Adrenal gland (tissue), 9 donors: ENCODE measurements at regions not wholly inside any gene's neighbourhood (a gene's known extent, or its start where the extent isn't known, plus 50 kb on each side); places are given as distances from the start of the nearest gene placed in this dataset.

ENCODE experiments used
- DNase-seq, 7 donors: peaks; one replicate each; pipeline ENCODE4 v3.0.0-alpha.2; 2019 to 2020
- H3K27ac ChIP-seq, 5 donors: fragments of 200-600 bp; sonication (generic) in 4 of 5; 1 replicate in 3 of 5; 2 replicates in 2 of 5; pipeline versions ENCODE4 v1.5.1 to v1.8.0; 2016 to 2020; ENCODE audit warnings: mild to moderate bottlenecking in 1 of 5
- H3K27me3 ChIP-seq: fragments of 200-600 bp; 2 replicates; pipeline ENCODE4 v1.8.0; 2021
- H3K36me3 ChIP-seq, 2 donors: fragments of 200-600 bp; replicated peaks in 1 of 2; 1 replicate in 1 of 2; 2 replicates in 1 of 2; pipeline versions ENCODE4 v1.5.1 to v1.8.0; 2018 to 2022
- H3K4me1 ChIP-seq, 2 donors: fragments of 200-600 bp; replicated peaks in 1 of 2; 1 replicate in 1 of 2; 2 replicates in 1 of 2; pipeline versions ENCODE4 v1.5.1 to v1.8.0; 2018 to 2021
- H3K4me3 ChIP-seq, 4 donors: fragments of 200-600 bp; sonication (generic) in 3 of 4; one replicate each; pipeline ENCODE4 v1.5.1; 2016 to 2018
- H3K9me3 ChIP-seq, 3 donors: fragments of 200-600 bp; sonication (generic) in 1 of 3; replicated peaks in 1 of 3; 1 replicate in 2 of 3; 2 replicates in 1 of 3; pipeline versions ENCODE4 v1.5.1 to v1.8.0; 2016 to 2021
- POLR2A ChIP-seq, 2 donors: fragments of 450-650 bp; IDR thresholded peaks; one replicate each; pipeline ENCODE4 v1.6.1; 2017; ENCODE audit warnings: antibody characterized with exemption in 2 of 2, mild to moderate bottlenecking in 2 of 2, moderate library complexity in 1 of 2
- WGBS, 4 donors: extraction: QIAGEN DNeasy Blood & Tissue Kit in 2 of 4; methylation state at CpG; one replicate each; pipeline versions ENCODE4 v1.1.5 to v1.1.7; 2013 to 2017; 5-methylcytosine and 5-hydroxymethylcytosine counted together
- intact Hi-C, 2 donors: fragments of 100-400 bp; cut with DNase I; formaldehyde crosslinking; loops; one replicate each; pipeline versions ENCODE4 v1.14.1 to v1.15.0; 2022 to 2023
- TF ChIP-seq, protein P1 (sequence below), 6 experiments: fragments of 450-650 bp in 4 of 6; fragments of 200-600 bp in 2 of 6; sonication (generic) in 1 of 6; IDR thresholded peaks; 1 replicate in 5 of 6; 2 replicates in 1 of 6; pipeline versions ENCODE4 v1.5.1 to v1.8.0; 2016 to 2021; ENCODE audit warnings: antibody characterized with exemption in 6 of 6, mild to moderate bottlenecking in 2 of 6, moderate library complexity in 1 of 6
- donor health status: healthy with polysubstance abuse.
- donor health status: Bipolar disorder and iron deficiency.
- donor health status: DM: yes; HTN: yes; CAD: no.
- donor health status: DM: no; HTN: no; CAD: no.
- donor health status: DM: no; HTN: no; CAD: no.

- no peaks in the 10 kb centered on the region for H3K4me1 ChIP-seq
- H3K36me3 ChIP-seq = no peaks in the 10 kb centered on the region
- H3K4me3 ChIP-seq = no peak overlapping the region
- H3K27me3 ChIP-seq = no peaks in the 10 kb centered on the region
- no peak overlapping the region for H3K27ac ChIP-seq
- intact Hi-C loops = no loop called here
- DNase-seq = no peak
- WGBS, 4 donors = 72 to 84% (median 80%) methylated on average over 6 of the region's 6 CpGs
- no peaks in the 10 kb centered on the region for H3K9me3 ChIP-seq
- TF ChIP-seq POLR2A (IDR thresholded peaks at IDR 0.05) = no peak
- TF ChIP-seq, protein P1, sequence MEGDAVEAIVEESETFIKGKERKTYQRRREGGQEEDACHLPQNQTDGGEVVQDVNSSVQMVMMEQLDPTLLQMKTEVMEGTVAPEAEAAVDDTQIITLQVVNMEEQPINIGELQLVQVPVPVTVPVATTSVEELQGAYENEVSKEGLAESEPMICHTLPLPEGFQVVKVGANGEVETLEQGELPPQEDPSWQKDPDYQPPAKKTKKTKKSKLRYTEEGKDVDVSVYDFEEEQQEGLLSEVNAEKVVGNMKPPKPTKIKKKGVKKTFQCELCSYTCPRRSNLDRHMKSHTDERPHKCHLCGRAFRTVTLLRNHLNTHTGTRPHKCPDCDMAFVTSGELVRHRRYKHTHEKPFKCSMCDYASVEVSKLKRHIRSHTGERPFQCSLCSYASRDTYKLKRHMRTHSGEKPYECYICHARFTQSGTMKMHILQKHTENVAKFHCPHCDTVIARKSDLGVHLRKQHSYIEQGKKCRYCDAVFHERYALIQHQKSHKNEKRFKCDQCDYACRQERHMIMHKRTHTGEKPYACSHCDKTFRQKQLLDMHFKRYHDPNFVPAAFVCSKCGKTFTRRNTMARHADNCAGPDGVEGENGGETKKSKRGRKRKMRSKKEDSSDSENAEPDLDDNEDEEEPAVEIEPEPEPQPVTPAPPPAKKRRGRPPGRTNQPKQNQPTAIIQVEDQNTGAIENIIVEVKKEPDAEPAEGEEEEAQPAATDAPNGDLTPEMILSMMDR (IDR thresholded peaks at IDR 0.05) = no peak
These were observed 667.8 kb upstream of the USP24 start for GRCh38 chr1:55882931-55883330.

DNA sequence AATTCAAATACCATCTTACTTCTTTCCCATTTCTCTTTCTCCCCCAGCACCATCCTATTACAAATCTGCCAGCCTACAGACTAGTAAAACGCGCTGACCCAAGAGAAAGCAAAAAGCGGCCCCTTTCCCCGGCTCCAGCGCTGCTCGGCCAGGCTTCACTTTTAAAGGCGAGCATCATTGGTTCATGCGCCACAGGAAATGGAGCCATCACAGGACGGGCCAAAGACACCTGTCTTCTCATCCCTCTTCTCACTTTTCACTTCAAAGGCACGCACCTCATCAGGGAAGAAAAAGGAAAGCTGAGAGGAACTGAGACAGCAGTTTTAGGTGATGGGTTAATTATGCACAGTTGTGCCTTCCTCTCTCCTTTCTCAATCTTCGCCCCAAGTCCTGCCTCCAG is 664.2 kb upstream of the USP24 start:
- WGBS, 4 donors = 87 to 93% (median 90%) methylated on average over 11 of the region's 11 CpGs
- intact Hi-C loops = no loop called here
- Histone ChIP-seq H3K36me3 (no peaks in the 10 kb centered on the region), H3K27me3 (no peaks in the 10 kb centered on the region), H3K4me1 (no peaks in the 10 kb centered on the region), H3K4me3 (no peak overlapping the region), H3K9me3 (no peaks in the 10 kb centered on the region), H3K27ac (no peak overlapping the region)
- TF ChIP-seq POLR2A (IDR thresholded peaks at IDR 0.05) = no peak
- TF ChIP-seq, protein P1 (IDR thresholded peaks at IDR 0.05) = no peak
- DNase-seq = no peak

GRCh38 chr1:55877437-55878232 is 662.5 kb upstream of the USP24 start:
- no peak overlapping the region for H3K4me3 ChIP-seq
- H3K4me1 ChIP-seq = no peaks in the 10 kb centered on the region
- TF ChIP-seq, protein P1 (IDR thresholded peaks at IDR 0.05) = no peak
- no peak for TF ChIP-seq POLR2A (IDR thresholded peaks at IDR 0.05)
- no peaks in the 10 kb centered on the region for H3K36me3 ChIP-seq
- no peak for DNase-seq
- H3K9me3 ChIP-seq = no peaks in the 10 kb centered on the region
- no peaks in the 10 kb centered on the region for H3K27me3 ChIP-seq
- WGBS, 4 donors = 55 to 72% (median 65%) methylated on average over 6 of the region's 6 CpGs
- intact Hi-C loops = no loop called here
- no peak overlapping the region for H3K27ac ChIP-seq

- no peak for DNase-seq
- intact Hi-C loops = no loop called here
- Histone ChIP-seq H3K27me3 (no peaks in the 10 kb centered on the region), H3K4me1 (no peaks in the 10 kb centered on the region), H3K27ac (no peak overlapping the region), H3K4me3 (no peak overlapping the region), H3K36me3 (no peaks in the 10 kb centered on the region), H3K9me3 (no peaks in the 10 kb centered on the region)
- 69 to 87% (median 77%) methylated on average over 1 of the region's 1 CpG for WGBS, 4 donors
- TF ChIP-seq POLR2A (IDR thresholded peaks at IDR 0.05) = no peak
- TF ChIP-seq, protein P1 (IDR thresholded peaks at IDR 0.05) = no peak
These were observed 661.3 kb upstream of the USP24 start for GRCh38 chr1:55876276-55877060.
